ENCODE measurements at regions not wholly inside any gene's neighbourhood (a gene's known extent, or its start where the extent isn't known, plus 50 kb on each side); places are given as distances from the start of the nearest gene placed in this dataset.
"Not testable (repeated sequence)": the region's sequence is repeated elsewhere in the genome, so short reads cannot be mapped to it uniquely, and the experiment has no call there.

GRCh38 chr16:59111280-59111679, 377.2 kb upstream of the GOT2 start:
- Mint-ChIP-seq H3K9me3 (ENCODE audit: unreplicated experiment) (no peaks in the 10 kb centered on the region), H3K27me3 (ENCODE audit: unreplicated experiment) (no peaks in the 10 kb centered on the region), H3K4me1 (ENCODE audit: unreplicated experiment) (peaks cover 3% of the 10 kb centered on the region), H3K4me3 (ENCODE audit: unreplicated experiment) (no peak overlapping the region), H3K36me3 (ENCODE audit: unreplicated experiment) (no peaks in the 10 kb centered on the region), H3K27ac (ENCODE audit: unreplicated experiment) (no peak overlapping the region)
- no peak for DNase-seq (ENCODE audit: extremely low spot score, unreplicated experiment)
- no peak for TF ChIP-seq CTCF (IDR thresholded peaks at IDR 0.05)

GRCh38 chr16:59108374-59108773, 374.3 kb upstream of the GOT2 start:
- Mint-ChIP-seq H3K27me3 (ENCODE audit: unreplicated experiment) (no peaks in the 10 kb centered on the region), H3K36me3 (ENCODE audit: unreplicated experiment) (no peaks in the 10 kb centered on the region), H3K9me3 (ENCODE audit: unreplicated experiment) (no peaks in the 10 kb centered on the region), H3K4me3 (ENCODE audit: unreplicated experiment) (no peak overlapping the region), H3K27ac (ENCODE audit: unreplicated experiment) (no peak overlapping the region), H3K4me1 (ENCODE audit: unreplicated experiment) (no peaks in the 10 kb centered on the region)
- peak; percentile 37 for TF ChIP-seq CTCF (IDR thresholded peaks at IDR 0.05)
- DNase-seq (ENCODE audit: extremely low spot score, unreplicated experiment) = no peak

- not testable (repeated sequence) for H3K27ac Mint-ChIP-seq (ENCODE audit: unreplicated experiment)
- peaks cover 21% of the 10 kb centered on the region for H3K27me3 Mint-ChIP-seq (ENCODE audit: unreplicated experiment)
Measured at GRCh38 chr16:59096682-59097081, 362.6 kb upstream of the GOT2 start.

GRCh38 chr16:59090541-59090940, 356.4 kb upstream of the GOT2 start:
- Mint-ChIP-seq H3K27ac (ENCODE audit: unreplicated experiment) (no peak overlapping the region), H3K9me3 (ENCODE audit: unreplicated experiment) (peaks cover 5% of the 10 kb centered on the region), H3K36me3 (ENCODE audit: unreplicated experiment) (no peaks in the 10 kb centered on the region), H3K27me3 (ENCODE audit: unreplicated experiment) (peaks cover 44% of the 10 kb centered on the region), H3K4me1 (ENCODE audit: unreplicated experiment) (no peaks in the 10 kb centered on the region), H3K4me3 (ENCODE audit: unreplicated experiment) (no peak overlapping the region)
- DNase-seq (ENCODE audit: extremely low spot score, unreplicated experiment) = no peak
- TF ChIP-seq CTCF (IDR thresholded peaks at IDR 0.05) = no peak

More at GRCh38 chr16:59096682-59097081, 362.6 kb upstream of the GOT2 start:
- H3K9me3 Mint-ChIP-seq (ENCODE audit: unreplicated experiment); H3K4me1 Mint-ChIP-seq (ENCODE audit: unreplicated experiment); H3K36me3 Mint-ChIP-seq (ENCODE audit: unreplicated experiment); H3K4me3 Mint-ChIP-seq (ENCODE audit: unreplicated experiment); DNase-seq (ENCODE audit: extremely low spot score, unreplicated experiment): not testable (repeated sequence)

- TF ChIP-seq CTCF (IDR thresholded peaks at IDR 0.05) = no peak
- Mint-ChIP-seq H3K9me3 (ENCODE audit: unreplicated experiment) (peaks cover 5% of the 10 kb centered on the region), H3K27me3 (ENCODE audit: unreplicated experiment) (peaks cover 49% of the 10 kb centered on the region), H3K4me1 (ENCODE audit: unreplicated experiment) (no peaks in the 10 kb centered on the region), H3K27ac (ENCODE audit: unreplicated experiment) (no peak overlapping the region), H3K4me3 (ENCODE audit: unreplicated experiment) (no peak overlapping the region), H3K36me3 (ENCODE audit: unreplicated experiment) (no peaks in the 10 kb centered on the region)
- DNase-seq (ENCODE audit: extremely low spot score, unreplicated experiment) = no peak
Measured at GRCh38 chr16:59088431-59088830, 354.3 kb upstream of the GOT2 start.

GRCh38 chr16:59087641-59088040, 353.5 kb upstream of the GOT2 start:
- H3K9me3 Mint-ChIP-seq (ENCODE audit: unreplicated experiment) = peaks cover 7% of the 10 kb centered on the region
- no peaks in the 10 kb centered on the region for H3K36me3 Mint-ChIP-seq (ENCODE audit: unreplicated experiment)
- H3K4me3 Mint-ChIP-seq (ENCODE audit: unreplicated experiment) = no peak overlapping the region
- no peak for DNase-seq (ENCODE audit: extremely low spot score, unreplicated experiment)
- H3K27ac Mint-ChIP-seq (ENCODE audit: unreplicated experiment) = no peak overlapping the region
- H3K4me1 Mint-ChIP-seq (ENCODE audit: unreplicated experiment) = no peaks in the 10 kb centered on the region
- no peak for TF ChIP-seq CTCF (IDR thresholded peaks at IDR 0.05)
- peaks cover 44% of the 10 kb centered on the region for H3K27me3 Mint-ChIP-seq (ENCODE audit: unreplicated experiment)
